Small intestine (tissue), 7 donors: ENCODE measurements at regions not wholly inside any gene's neighbourhood (a gene's known extent, or its start where the extent isn't known, plus 50 kb on each side); places are given as distances from the start of the nearest gene placed in this dataset.

Experiments used
- DNase-seq, 2 donors: peaks; one replicate each; pipeline versions ENCODE4 v3.0.0 to v3.0.0-alpha.2; 2013
- FAIRE-seq: peaks from 2 replicates; lab custom pipeline; 2012; peaks lifted over from hg19 to GRCh38; lab: Jason Lieb, UNC
- H3K27ac ChIP-seq, 3 donors: one replicate each; pipeline ENCODE4 v1.5.1; 2013; ENCODE audit warnings: low read length in 2 of 3, mild to moderate bottlenecking in 2 of 3, control low read depth in 1 of 3, inconsistent platforms in 1 of 3, low read depth in 1 of 3, moderate library complexity in 1 of 3
- H3K27me3 ChIP-seq, 3 donors: one replicate each; pipeline ENCODE4 v1.6.1; 2013; ENCODE audit warnings: low read length in 3 of 3, inconsistent platforms in 1 of 3; ENCODE audit not compliant: control insufficient read depth in 3 of 3, insufficient read depth in 3 of 3
- H3K36me3 ChIP-seq, 3 donors: one replicate each; pipeline ENCODE4 v1.6.1; 2013; ENCODE audit warnings: low read length in 3 of 3, inconsistent platforms in 1 of 3, low read depth in 1 of 3, mild to moderate bottlenecking in 1 of 3, moderate library complexity in 1 of 3; ENCODE audit not compliant: control insufficient read depth in 3 of 3, insufficient read depth in 2 of 3
- H3K4me1 ChIP-seq, 3 donors: one replicate each; pipeline ENCODE4 v1.6.1; 2013; ENCODE audit warnings: low read length in 2 of 3, inconsistent platforms in 1 of 3, low read depth in 1 of 3, mild to moderate bottlenecking in 1 of 3, moderate library complexity in 1 of 3; ENCODE audit not compliant: control insufficient read depth in 3 of 3, insufficient read depth in 2 of 3
- H3K4me3 ChIP-seq, 3 donors: one replicate each; pipeline ENCODE4 v1.5.1; 2013; ENCODE audit warnings: low read length in 3 of 3, control low read depth in 1 of 3, inconsistent platforms in 1 of 3, low read depth in 1 of 3, mild to moderate bottlenecking in 1 of 3, moderate library complexity in 1 of 3
- H3K9me3 ChIP-seq, 2 donors: one replicate each; pipeline ENCODE4 v1.6.1; 2013; ENCODE audit warnings: low read depth in 1 of 2, low read length in 1 of 2; ENCODE audit not compliant: control insufficient read depth in 2 of 2, insufficient read depth in 1 of 2
- WGBS, 3 donors: extraction: QIAGEN DNeasy Blood & Tissue Kit; methylation state at CpG; one replicate each; pipeline ENCODE4 v1.1.7; 2013; 5-methylcytosine and 5-hydroxymethylcytosine counted together
- donor health status: healthy with polysubstance abuse.
- donor health status: control.
- donor health status: control.
- donor health status: Bipolar disorder and iron deficiency.
- donor health status: healthy.

DNA sequence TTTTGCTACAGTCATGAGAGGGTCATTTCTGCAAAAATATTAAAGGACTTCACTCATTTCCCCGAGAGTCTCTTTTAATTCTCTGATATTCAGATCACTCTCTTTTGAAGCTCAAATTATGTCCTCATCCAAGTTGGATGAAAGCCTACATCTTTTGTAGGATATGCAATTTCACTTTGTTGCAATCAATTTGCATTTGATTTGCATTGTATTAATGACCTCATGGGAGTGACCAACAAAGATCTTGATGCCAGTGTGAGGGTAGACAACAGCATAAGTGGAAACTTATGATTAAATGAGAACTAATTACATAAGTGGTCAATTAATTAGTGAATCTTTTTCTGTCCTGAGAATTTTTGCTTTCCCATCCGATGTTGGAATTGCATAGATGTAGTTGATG is 60.3 kb upstream of the UPP2 start:
- no peak overlapping the region for H3K27ac ChIP-seq
- FAIRE-seq = no peak
- H3K27me3 ChIP-seq = no peaks in the 10 kb centered on the region
- no peaks in the 10 kb centered on the region for H3K36me3 ChIP-seq
- WGBS, 3 donors = 89 to 93% (median 92%) methylated on average over 2 of the region's 2 CpGs
- no peak overlapping the region for H3K4me3 ChIP-seq
- DNase-seq = no peak
- peaks cover 0 to 2% (median 0%) of the 10 kb centered on the region in 3 donors for H3K4me1 ChIP-seq
- H3K9me3 ChIP-seq = no peaks in the 10 kb centered on the region

DNA sequence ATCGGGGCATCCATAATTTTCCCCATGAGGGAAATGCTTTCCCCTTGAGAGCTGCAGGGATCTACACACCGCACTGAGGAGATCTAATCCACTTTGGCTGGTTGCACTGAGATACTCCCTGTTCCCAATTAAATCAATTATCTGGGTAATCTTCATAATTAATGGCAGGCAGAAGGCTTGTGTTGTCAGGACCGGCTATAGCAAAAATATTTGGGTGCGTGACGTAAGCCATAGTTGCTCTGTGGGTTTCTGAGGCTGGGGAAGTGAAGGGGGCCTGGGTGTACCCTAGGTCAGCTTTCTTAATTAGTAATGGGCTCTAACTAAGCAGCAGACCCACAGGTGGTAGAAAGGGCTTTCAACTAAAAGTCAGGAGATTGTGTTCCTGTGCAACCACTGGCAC is 62.8 kb upstream of the UPP2 start:
- Histone ChIP-seq H3K4me1 (peaks cover 0 to 2% (median 0%) of the 10 kb centered on the region in 3 donors), H3K9me3 (no peaks in the 10 kb centered on the region), H3K36me3 (no peaks in the 10 kb centered on the region), H3K4me3 (no peak overlapping the region), H3K27ac (no peak overlapping the region), H3K27me3 (no peaks in the 10 kb centered on the region)
- no peak for DNase-seq
- 92 to 98% (median 94%) methylated on average over 5 of the region's 5 CpGs for WGBS, 3 donors
- no peak for FAIRE-seq

DNA sequence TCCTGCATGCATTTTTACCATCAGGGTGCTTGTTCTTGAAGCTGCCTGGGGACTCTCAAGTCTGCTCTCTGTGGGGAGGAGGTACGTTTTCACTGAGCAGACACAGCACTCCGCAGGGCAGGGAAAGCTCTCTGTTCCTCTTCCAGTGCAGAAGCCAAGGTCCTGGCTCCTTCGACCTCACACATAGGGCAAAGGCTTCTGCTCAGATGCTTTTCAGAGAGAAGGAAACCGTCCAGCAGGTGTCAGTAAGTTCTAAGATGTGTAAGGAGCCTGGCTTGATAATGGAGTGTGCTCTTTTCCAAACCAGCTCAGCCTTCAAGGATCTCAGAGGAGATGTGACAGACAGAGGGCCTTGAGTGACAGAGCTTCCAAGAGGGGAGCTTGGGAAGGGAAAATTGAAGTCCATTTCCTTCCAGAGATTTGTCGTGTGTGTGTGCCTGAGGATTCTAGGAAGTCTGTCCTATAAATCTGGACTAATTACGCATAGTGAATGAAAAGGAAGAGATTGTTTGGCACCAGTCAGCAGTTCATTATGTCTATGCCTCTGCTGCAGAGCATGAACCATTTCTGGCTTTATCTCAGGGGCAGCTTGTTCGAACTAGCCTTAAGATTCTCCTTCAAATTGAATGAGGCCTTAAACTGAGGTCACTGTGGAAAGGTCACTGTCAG is 67.3 kb upstream of the UPP2 start:
- peak; percentile 84 to 89 for DNase-seq

DNA sequence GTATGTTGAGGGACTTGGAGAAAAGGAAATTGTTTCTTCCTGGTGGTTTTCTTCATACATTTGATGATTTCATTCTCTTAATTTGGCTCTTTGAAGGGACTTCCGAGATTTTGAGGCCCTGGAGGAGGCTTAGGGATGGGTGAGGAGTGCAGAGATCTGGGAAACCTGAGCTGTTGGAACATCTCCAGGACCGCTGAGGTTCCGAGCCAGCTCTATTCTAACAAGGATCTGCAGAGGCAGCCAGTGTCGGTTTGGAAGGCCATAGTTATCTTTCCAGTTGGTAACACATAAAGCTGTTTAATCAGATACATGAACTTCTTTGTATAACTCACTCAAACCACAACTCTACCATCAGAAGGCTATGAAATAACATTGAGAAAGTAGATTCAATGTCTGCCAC is 70.3 kb upstream of the UPP2 start:
- H3K27ac ChIP-seq = no peak overlapping the region
- FAIRE-seq = no peak
- peaks cover 0 to 6% of the 10 kb centered on the region in 2 donors for H3K9me3 ChIP-seq
- no peak overlapping the region for H3K4me3 ChIP-seq
- H3K27me3 ChIP-seq = no peaks in the 10 kb centered on the region
- no peaks in the 10 kb centered on the region for H3K36me3 ChIP-seq
- 80 to 83% (median 82%) methylated on average over 4 of the region's 4 CpGs for WGBS, 3 donors
- no peak for DNase-seq
- no peaks in the 10 kb centered on the region for H3K4me1 ChIP-seq

More for the DNA sequence above, 67.3 kb upstream of the UPP2 start:
- WGBS, 3 donors = 20 to 34% (median 24%) methylated on average over 7 of the region's 7 CpGs
- Histone ChIP-seq H3K4me1 (no peaks in the 10 kb centered on the region), H3K27me3 (no peaks in the 10 kb centered on the region), H3K4me3 (no peak overlapping the region), H3K36me3 (no peaks in the 10 kb centered on the region), H3K9me3 (no peaks in the 10 kb centered on the region), H3K27ac (no peak overlapping the region)
- FAIRE-seq = no peak

DNA sequence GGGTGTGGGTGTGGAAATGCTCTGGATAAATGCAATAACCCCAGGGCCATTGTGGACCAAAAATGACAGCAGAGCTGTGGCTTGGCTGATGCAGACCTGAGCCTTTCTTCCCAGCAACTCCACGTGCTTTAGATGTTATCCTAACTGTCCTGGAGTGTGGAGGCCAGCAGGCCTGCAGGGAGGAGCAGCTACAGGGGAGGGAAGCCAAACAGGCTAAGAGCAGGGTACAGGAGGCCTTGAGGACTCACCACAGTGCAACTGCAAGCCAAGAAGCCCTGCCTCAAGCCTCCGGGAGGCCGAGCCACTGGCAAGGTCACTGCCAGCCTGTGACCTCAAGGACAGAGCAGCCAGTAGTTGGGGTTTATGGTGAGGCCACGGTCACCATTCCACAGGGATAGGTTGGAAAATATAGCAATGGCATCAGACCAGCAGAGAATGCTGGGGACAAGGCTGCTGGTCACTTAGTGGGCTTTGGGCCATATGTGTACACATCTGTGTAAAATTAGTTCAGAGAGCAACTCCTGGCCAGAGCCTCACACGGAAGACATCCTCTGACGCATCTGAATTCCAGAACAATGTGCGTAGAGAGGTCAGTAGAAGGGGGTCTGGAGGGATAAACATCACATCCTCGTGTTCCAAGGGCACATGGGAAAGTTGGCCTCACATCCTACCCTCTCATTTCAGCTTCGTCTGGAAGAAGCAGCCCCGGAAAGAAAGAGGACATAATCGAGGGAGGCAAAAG is 76.2 kb upstream of the UPP2 start:
- H3K4me3 ChIP-seq = no peak overlapping the region
- H3K4me1 ChIP-seq = no peaks in the 10 kb centered on the region
- WGBS, 3 donors = 75 to 93% (median 80%) methylated on average over 11 of the region's 11 CpGs
- FAIRE-seq (no peak), DNase-seq (no peak)
- no peak overlapping the region for H3K27ac ChIP-seq
- no peaks in the 10 kb centered on the region for H3K27me3 ChIP-seq
- H3K9me3 ChIP-seq = peaks cover 0 to 6% of the 10 kb centered on the region in 2 donors
- H3K36me3 ChIP-seq = no peaks in the 10 kb centered on the region

DNA sequence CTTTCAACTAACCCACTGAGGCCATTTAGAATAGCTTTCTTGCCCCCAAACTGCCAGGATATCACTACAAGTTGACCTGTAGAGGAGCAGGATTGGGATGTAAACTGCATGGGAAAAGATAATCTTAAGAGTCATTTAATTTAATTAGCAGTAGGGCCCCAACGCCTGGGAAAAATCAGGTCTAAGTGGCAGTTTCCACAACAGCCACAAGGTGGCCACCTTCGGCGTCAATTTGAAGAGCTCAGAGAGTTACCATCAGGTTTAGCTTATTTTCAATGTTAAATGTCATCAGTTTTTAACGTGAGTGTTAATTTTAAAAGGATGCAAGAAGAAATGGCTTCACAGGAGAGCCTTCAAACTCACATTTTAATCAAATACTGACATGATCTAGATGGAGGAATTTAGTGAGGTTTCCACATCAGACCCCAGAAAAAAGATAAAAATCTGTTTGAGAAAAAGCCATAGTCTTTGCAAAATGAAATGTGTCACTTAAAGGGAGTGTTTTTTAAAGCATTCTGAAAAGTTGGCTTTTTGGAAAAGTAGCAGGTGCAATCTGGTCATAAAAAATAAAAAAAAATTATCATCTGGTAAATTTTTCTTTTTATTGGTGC is 77.3 kb upstream of the UPP2 start:
- peak; percentile 62 to 68 for DNase-seq
- 1 to 2% (median 1%) methylated on average over 4 of the region's 4 CpGs for WGBS, 3 donors
- no peak for FAIRE-seq
- Histone ChIP-seq H3K27me3 (no peaks in the 10 kb centered on the region), H3K9me3 (peaks cover 0 to 6% of the 10 kb centered on the region in 2 donors), H3K4me3 (no peak overlapping the region), H3K27ac (no peak overlapping the region), H3K36me3 (no peaks in the 10 kb centered on the region), H3K4me1 (no peaks in the 10 kb centered on the region)

DNA sequence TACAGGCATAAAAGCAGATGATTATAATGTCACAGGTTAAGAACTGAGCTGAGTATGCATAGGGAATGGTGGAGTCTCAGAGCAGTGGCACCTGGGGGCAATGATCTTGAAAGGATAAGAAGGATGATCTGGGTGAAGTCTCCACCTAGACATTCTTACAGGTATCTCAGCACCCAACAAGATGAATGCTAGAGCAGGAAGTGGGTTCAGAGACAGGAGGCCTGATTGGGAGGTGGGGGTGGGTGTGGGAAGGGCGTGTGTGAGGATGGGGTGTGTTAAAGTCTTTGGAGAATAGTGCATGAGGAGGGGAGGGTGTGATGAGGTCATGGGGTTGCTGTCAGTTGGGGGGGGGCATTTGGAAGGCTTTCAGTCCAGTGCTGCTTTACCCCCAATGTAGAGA is 78.8 kb upstream of the UPP2 start:
- Histone ChIP-seq H3K9me3 (peaks cover 0 to 6% of the 10 kb centered on the region in 2 donors), H3K36me3 (no peaks in the 10 kb centered on the region), H3K4me3 (no peak overlapping the region), H3K27me3 (no peaks in the 10 kb centered on the region), H3K27ac (no peak overlapping the region), H3K4me1 (no peaks in the 10 kb centered on the region)
- FAIRE-seq (no peak), DNase-seq (no peak)
- 64 to 91% (median 80%) methylated on average over 1 of the region's 1 CpG for WGBS, 3 donors

DNA sequence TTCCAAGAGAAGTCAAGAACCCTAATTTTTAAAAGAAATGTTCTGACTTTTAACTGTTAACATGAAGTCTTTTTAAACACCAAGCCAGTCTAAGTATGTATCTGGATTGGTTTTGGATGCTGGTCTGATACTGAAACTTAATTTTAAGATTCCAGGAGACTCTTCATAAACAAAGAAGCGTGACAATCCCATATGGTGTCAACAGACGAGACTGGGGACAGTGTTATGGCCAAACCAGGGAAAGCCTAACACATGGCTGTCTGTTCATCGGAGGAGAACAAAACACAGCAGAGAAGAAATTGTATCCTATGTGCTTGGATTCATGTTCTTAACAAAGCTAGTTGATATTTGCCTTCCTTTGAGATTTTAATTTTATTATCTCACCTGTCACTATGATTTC is 80.5 kb upstream of the UPP2 start:
- no peaks in the 10 kb centered on the region for H3K27me3 ChIP-seq
- WGBS, 3 donors = 83 to 88% (median 84%) methylated on average over 3 of the region's 3 CpGs
- no peaks in the 10 kb centered on the region for H3K4me1 ChIP-seq
- FAIRE-seq (no peak), DNase-seq (no peak)
- no peak overlapping the region for H3K27ac ChIP-seq
- no peaks in the 10 kb centered on the region for H3K9me3 ChIP-seq
- no peaks in the 10 kb centered on the region for H3K36me3 ChIP-seq
- H3K4me3 ChIP-seq = no peak overlapping the region
